Sigmoid colon (tissue), 4 donors: ENCODE measurements at regions not wholly inside any gene's neighbourhood (a gene's known extent, or its start where the extent isn't known, plus 50 kb on each side); places are given as distances from the start of the nearest gene placed in this dataset.
"Not testable (repeated sequence)": the region's sequence is repeated elsewhere in the genome, so short reads cannot be mapped to it uniquely, and the experiment has no call there.

Experiments
- EP300 ChIP-seq, 4 donors: sonication (generic); formaldehyde crosslinking; IDR thresholded peaks; one replicate each; pipeline ENCODE4 v1.6.1; 2017; ENCODE audit warnings: antibody characterized with exemption in 4 of 4
- POLR2A ChIP-seq, 2 donors: fragments of 450-650 bp; IDR thresholded peaks; one replicate each; pipeline ENCODE4 v1.6.1; 2016; ENCODE audit warnings: antibody characterized with exemption in 2 of 2, mild to moderate bottlenecking in 2 of 2, moderate library complexity in 2 of 2
- POLR2AphosphoS5 ChIP-seq, 4 donors: sonication (generic); formaldehyde crosslinking; IDR thresholded peaks; one replicate each; pipeline ENCODE4 v1.6.1; 2017; ENCODE audit warnings: antibody characterized with exemption in 4 of 4
- TF ChIP-seq, protein P1 (sequence below), 4 experiments: fragments of 450-650 bp in 3 of 4; fragments of 200-600 bp in 1 of 4; IDR thresholded peaks; one replicate each; pipeline ENCODE4 v1.5.1; 2016 to 2019; ENCODE audit warnings: antibody characterized with exemption in 4 of 4, mild to moderate bottlenecking in 3 of 4, moderate library complexity in 2 of 4

DNA sequence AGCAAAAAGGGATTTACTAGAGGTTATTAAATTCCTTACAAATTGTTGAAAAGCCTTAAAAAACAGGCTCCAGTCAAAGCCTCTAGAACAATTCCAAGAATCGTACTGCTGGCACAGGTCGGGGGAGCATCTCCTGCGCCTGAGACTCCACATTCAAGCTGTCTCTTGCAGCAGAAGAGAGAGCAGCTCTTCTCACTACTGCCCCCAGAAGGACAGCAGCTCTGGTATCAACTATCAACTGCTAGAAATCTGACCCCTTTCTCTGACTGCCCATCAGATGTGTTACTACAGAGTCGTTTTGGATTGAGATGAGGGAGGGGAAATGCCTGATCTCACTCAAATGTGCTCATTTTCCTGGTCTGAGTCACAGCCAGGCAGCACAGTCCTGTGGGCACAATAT lies 403.6 kb downstream of the RPIA start:
- TF ChIP-seq, protein P1, sequence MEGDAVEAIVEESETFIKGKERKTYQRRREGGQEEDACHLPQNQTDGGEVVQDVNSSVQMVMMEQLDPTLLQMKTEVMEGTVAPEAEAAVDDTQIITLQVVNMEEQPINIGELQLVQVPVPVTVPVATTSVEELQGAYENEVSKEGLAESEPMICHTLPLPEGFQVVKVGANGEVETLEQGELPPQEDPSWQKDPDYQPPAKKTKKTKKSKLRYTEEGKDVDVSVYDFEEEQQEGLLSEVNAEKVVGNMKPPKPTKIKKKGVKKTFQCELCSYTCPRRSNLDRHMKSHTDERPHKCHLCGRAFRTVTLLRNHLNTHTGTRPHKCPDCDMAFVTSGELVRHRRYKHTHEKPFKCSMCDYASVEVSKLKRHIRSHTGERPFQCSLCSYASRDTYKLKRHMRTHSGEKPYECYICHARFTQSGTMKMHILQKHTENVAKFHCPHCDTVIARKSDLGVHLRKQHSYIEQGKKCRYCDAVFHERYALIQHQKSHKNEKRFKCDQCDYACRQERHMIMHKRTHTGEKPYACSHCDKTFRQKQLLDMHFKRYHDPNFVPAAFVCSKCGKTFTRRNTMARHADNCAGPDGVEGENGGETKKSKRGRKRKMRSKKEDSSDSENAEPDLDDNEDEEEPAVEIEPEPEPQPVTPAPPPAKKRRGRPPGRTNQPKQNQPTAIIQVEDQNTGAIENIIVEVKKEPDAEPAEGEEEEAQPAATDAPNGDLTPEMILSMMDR (IDR thresholded peaks at IDR 0.05), result not testable (repeated sequence)
- TF ChIP-seq POLR2A, EP300, POLR2AphosphoS5 (IDR thresholded peaks at IDR 0.05): not testable (repeated sequence)
